GM19043 (cell line): ENCODE measurements at regions not wholly inside any gene's neighbourhood (a gene's known extent, or its start where the extent isn't known, plus 50 kb on each side); places are given as distances from the start of the nearest gene placed in this dataset.
"Not testable (repeated sequence)": the region's sequence is repeated elsewhere in the genome, so short reads cannot be mapped to it uniquely, and the experiment has no call there.

Experiments used
- ATAC-seq: cut with Tn5 transposase; IDR thresholded peaks from one replicate; pipeline ENCODE4 v1.9.1; 2021; ENCODE audit warnings: low read depth; ENCODE audit not compliant: unreplicated experiment

DNA sequence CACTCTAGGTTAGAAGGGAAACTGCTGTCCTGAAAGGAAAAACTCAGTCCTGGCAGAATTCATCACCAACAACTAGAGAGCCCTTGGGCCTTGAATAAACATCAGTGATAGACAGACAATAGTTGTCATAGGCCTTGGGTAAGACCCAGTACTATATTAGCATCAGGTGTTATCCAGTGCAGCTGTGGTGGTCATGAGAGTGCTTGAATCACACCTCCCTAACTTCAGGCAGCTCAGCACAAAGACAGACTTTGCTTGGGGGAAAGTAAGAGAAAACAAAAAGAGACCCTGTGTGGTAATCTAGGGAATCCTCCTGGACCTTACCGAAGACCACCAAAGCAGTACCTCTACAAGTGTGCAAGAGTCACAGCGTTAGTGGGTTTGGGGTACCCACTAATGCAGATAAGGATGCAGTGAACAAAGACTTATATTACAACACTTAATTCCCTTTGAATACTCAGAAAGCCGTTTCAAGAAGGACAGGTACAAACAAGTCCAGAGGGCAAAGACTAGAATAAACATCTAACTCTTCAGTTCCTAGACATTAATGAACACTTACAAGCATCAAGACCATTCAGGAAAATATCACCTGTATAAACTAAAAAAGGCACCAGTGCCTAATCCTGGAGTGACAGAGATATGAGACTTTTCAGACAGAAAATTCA is 332.3 kb upstream of the EPHA3 start:
- ATAC-seq: no peak

DNA sequence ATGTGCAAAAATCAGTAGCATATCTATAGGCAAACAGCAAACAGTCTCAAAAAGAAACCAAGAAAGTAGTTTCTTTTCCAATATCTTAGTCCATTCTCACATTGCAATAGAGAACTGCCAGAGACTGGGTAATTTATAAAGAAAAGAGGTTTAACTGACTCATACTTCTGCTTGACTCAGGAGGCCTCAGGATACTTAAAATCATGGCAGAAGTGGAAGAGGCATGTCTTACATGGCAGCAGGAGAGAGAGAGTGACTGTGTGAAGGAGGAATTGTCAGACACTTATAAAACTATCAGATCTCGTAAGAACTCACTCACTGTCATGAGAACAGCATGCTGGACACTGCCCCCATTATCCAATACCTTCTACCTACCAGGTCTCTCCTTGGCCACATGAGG is 327.9 kb upstream of the EPHA3 start:
- ATAC-seq: no peak

DNA sequence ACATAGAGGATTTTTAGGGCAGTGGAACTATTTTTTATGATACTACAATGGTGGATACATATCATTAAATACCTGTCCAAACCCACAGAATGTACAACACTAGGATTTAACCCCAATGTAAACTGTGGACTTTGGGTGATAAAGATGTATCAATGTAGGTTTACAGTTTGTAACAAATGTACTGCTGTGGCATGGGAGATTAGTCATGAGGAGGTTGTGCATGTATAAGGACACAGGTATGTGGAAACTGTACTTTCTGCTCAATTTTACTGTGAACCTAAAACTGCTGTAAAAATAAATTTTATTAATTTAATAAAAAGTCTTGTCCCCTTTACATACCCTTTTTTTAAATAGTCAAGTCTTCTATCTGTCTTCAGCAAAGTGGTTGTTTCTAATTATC is 322.5 kb upstream of the EPHA3 start:
- no peak for ATAC-seq

DNA sequence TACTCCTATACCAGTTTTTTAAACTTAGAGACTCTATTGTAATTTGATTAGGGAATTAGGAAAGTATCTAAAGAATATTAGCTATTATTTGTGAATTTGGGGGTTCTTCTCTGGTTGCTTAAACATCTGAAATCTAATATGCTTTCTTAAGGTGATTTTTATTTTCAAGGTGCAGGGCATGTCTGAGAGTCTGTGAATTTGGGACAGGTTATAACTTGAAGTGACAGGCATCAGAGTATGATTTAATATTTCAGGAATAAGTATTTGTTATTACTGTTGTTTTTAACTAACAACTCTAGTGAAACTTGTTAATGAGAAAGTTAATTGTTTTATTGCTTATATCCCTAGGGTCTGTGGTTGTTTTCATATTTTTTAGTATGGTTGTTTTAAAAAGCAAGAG is 321.6 kb upstream of the EPHA3 start:
- ATAC-seq: no peak

DNA sequence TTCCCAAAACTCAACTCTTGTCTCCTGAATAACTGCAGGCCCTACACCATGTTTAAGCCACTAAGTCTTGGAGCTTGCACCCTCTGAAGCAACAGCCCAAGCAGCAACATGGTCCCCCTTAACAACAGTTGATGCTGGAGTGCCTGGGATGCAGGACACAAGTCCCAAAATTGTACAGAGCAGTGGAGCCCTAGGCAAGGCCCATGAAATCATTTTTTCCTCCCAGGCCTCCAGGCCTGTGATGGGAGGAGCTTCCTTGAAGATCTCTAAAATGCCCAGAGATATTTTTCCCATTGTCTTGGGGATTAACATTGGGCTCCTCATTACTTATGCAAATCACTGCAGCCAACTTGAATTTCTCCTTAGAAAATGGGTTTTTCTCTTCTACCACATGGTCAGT is 311.9 kb upstream of the EPHA3 start:
- no peak for ATAC-seq

DNA sequence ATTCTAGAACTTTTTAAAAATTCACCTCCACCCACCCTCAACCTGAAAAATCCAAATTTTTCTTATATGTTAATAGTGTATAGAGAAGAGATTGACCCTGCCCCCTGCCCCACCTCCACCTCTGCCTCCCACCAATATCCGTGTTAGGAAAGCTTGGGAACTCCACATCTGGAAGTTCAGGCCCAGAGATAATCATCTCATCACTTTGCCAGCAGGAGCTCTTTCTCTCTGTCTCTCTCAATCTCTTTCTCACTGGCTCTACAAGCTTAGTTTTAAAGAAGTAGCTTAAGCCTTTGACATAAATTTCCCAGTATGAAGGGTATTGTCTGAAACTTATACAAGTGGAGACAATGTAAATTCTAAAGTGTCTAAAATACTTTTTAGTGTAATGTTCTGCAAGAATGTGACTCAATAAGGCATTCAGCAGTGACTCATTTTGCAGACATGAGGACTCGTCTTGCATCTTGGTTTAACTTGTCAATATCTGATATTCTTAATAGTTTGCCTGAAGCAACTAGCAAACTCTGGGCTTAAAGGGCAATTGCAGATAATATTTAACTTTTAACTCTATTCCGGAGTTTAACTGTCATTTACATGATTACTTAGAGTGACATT is 299.8 kb upstream of the EPHA3 start:
- ATAC-seq: no peak

DNA sequence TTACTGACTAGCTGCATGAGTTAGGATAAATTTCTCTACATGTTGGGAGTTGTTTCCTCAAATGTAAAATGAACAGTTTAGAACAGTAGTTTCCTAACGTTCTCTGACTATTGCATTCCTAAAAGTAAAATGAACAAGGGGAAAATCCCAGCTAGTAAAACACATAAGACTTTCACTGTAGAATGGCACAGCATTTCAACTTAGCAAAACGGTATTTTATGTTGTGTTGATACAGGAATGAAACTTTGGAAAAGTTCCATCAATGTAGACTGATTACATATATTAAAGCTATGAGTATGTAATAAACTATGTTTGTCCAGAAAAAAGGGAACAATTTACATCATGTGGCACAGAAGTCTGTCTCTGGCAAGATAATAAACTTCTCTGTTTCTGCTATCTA is 297.4 kb upstream of the EPHA3 start:
- ATAC-seq: no peak

DNA sequence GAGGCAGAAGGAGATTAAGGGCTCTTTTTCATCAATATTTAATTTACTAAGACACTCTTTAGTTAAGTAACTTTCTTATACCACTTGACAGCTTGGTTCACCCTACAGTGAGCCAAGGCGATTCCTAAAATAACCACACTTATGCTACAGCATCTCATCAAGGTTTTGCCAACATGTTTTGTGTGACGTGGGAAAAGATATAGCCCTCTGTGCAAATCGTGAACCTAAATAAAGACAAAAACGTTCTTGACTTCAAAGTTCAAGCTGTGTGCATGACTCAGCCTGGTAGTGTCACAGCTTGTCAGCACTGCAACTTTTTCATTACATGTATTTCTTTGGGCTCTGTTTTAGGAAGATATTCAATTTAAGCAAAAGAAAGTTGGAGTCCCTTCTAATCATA is 297.0 kb upstream of the EPHA3 start:
- ATAC-seq: no peak

DNA sequence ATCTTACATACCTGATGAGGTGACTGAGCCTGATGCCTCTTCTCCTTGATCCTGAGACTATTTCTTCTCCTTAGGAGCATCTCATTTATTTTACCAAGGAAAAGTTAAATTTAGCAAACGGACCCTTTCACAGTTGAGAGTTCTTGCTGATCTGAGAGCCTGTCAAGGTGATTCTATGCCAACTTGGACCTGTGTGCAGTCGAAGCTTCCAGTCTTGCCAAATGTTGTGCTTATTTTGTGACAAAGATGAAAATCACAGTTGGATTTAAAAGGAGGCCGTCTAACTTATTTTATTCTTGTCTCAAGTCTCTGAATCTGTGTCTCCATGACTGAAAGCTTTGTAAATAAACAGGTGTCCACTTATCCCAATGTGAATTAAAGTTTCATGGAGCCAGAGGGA is 296.3 kb upstream of the EPHA3 start:
- ATAC-seq: no peak

DNA sequence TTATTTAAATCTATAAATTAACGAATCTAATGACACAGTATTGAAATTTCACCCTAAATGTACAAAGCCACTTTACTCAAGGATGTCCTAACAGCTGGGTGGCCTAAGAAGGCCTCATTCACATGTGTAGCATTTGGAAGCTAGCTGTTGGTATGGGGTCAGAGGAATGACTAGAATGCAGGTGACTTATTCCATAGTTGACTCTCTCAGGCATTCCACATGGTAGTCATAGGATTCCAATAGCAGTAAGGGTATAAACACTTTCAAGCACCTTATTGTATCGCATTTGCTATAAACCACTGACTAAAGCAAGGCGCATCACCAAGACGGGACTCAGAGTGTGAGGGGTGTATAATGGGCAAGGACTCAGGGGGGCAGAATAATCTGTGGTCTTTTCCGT is 294.8 kb upstream of the EPHA3 start:
- no peak for ATAC-seq

DNA sequence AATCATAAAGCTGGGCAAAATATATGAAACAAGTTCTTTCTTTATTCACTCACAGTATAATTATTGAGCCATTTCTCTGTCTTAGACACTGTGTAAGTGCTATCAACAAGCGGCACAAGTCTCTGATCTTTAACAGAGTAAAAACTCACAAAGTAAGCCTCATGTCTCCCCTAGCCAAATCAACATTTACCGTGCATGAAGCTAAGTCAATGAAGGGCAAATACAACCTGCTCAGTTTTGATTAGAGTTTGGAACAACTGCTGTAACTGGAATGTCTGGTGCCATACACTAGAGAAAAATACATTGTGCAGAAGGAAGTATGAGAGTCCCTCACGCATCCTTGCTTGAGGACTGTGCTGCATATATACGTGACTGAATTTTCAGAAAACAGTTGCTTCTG is 291.0 kb upstream of the EPHA3 start:
- no peak for ATAC-seq

DNA sequence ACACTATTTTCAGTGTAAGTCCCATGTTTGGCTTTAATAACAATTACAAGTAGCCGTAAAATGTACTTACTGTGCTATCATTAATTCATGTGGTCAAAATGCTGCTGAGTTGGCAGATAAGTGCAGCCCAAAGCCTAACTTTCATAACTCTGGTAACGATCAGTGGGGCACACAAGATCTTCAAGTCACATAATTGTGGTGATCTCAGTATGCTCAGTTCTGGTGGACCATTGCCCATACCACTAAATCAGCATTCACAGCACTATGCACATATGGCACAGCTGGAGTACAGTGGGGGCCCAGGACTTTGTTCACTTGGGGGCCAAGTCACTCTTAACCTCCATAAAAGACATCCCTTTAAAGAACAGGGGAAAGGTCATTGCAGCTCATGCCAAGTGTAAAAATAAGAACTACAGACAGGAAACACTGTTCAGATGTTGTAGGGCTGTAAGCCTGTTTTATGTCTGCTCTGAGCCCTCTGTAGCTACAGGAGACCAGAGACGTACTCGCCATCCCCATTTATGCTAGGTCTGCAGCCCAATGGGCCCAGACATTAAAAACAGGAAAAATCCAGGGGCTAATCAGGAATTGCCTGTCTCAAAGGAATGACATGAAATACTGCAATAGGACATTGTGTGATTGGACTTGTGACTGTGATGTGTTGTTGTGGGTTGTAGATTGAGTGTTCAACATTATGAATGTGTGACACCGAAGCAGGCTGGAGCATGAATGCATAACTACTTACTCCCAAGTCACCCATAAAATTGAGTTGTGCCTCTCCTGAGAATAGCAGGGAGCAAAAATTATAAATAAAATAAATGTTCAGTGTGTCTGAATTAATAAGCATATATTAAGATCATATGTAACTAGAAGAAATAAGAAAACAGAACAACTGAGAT is 282.5 kb upstream of the EPHA3 start:
- no peak for ATAC-seq

DNA sequence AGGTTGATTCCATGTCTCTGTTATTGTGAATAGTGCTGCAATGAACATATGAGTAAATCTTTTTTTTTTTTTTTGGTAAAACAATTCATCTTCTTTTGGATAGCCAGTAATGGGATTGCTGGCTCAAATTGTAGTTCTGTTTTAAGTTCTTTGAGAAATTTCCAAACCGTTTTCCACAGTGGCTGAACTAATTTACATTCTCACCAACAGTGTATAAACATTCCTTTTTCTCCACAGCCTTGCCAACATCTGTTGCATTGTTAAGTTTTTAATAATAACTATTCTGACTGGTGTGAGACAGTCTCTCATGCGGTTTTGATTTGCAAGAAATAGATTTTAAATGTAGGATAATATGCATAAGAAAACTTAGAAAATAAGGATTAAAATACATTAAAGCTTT is 279.0 kb upstream of the EPHA3 start:
- no peak for ATAC-seq

DNA sequence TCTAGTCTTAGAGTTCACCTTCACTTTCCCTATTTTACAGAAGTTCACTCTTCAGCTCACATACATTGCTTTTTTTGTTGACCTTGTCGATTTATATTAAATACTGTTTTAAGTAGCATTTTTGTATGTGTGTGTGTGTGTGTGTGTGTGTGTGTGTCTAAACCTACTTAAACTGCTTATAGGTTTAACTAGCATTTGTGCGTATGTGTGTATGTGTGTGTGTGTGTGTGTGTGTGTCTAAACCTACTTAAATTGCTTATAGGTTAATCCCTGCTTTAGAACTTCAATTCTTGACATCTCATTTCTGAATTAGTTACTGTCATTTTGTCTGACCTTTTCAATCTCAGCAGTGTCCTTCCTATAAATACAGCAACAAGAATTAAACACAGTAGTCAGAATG is 254.8 kb upstream of the EPHA3 start:
- no peak for ATAC-seq

DNA sequence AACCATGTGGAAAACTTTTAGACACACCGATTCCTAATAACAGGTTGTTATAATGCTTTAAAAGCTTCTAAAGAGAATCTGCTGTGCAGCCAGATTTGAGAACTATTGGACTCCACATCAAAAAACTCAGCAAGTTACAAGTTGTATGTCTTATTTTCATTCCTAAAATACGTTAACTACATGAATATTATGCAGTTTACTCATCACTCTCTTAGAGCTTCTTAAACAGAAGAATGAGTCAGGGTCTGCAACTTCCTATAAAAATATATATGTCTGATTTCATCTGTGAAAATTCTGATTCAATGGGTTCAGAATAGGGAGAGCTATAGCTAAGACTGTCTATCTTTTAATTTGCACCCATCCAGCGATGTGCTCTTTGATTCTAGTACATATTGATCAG is 244.2 kb upstream of the EPHA3 start:
- ATAC-seq: no peak

DNA sequence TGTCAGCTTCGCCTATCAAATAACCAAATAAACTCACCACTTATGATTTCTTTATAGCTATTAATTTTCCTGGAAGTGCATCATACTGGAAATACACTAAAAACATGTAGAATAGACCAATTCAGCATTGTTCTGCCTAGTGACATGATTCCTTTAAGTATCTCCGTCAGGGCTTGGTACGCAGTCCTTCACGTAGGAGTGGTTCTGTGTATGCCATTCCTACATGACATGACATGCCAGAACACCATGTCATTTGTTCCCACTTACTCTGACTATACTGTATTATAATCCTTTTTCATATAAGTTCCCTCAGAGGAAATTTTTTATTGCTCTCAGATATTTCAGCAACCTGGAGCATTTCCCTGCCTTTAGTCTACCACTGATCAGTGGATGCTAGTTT is 230.7 kb upstream of the EPHA3 start:
- no peak for ATAC-seq

DNA sequence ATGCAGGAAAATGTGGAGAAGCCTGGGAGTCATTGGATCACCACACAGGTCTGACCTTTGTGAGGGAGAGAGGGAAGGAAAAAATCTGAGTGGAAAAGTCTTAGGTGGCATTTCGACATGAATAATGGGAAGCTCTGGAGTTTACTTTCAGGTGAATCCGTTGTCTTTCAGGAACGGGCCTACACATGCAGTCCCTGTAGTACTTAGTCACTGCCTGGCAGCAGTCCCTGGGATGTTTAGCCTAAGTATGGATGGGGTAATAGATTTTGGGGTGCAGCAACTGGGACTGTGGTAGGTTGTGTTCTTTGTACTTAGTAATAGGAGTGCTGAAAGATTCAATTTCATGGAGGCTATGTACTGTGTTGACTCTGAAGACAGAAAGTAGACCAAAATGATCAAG is 227.5 kb upstream of the EPHA3 start:
- ATAC-seq: no peak

DNA sequence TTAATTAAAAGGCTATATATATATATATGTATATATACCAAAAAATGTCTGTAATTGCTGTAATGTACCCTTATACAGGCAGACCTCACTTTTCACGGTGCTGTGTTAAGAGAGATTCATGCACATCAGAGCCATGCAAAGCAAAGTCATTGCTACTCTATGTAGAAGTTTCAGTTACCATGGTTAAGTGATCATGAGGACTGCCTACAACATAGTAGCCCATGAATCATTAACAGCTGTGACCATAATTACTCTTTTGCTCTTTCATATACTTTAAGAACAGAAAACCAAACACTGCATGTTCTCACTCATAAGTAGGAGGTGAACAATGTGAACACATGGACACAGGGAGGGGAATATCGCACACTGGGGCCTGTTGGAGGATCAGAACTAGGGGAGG is 225.3 kb upstream of the EPHA3 start:
- ATAC-seq: peak; percentile 99

DNA sequence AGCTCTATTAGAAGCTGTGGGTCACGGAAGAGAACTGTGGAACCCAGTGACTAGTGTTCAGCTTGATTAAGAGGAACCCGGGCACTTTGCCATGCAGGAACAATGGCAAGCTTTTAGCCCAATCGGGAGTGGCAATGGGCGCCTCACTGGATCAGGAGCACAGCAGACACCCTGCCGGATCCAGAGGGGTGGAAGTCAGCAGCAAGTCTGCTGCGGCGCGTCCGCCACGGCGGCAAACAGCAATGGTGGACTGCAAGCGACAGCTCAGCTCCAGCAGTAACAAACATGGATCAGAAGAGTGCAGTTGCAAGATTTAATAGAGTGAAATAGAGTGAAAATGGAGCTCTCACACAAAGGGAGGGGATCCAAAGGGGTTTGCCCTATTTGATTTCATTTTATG is 220.8 kb upstream of the EPHA3 start:
- not testable (repeated sequence) for ATAC-seq

DNA sequence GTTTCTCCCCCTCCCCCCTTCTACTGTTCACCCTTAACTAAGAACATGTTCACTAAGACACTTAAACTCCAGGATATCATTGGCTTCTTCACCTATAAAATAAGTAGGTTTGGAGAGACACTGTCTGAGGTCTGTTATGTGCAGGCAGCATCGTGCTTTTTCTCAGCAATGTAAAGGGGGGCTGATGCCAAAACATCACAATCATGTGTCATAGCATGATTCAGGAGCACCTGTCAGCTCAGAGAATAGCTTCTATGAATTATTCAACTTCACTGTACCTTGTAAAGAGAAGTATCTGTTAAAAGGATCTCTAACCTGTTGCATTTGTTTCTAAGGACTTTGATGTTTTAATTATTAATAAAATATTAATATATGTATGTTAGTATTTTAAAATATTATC is 211.4 kb upstream of the EPHA3 start:
- no peak for ATAC-seq

DNA sequence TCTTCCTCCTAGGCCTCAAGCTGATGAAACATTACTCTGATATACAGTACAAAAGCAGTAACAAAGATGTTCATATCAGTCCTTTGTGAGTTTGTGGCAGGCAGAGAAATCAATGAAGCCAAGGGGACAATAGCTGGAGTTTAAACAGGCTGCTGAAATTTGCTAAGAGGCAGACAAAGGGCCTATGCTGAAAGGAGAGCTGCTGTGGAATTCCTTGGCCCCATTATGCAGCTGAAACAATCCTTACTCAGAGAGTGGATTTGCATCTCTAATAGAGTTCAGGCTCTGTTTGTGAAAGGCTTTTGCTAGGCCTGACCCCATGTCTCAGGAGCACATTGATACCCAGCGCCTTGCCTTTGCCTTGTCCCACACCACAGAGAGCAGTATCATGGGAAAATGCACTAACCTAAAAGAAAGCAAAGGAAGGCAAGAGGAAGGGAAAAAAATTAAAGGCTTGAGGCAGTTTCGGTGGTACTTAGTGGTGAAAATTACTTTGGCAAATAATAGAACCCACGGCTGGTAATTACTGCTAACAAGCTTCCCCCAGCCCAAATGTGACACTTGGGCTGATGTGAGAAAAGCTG is 195.0 kb upstream of the EPHA3 start:
- ATAC-seq: no peak
